ENCODE measurements at regions not wholly inside any gene's neighbourhood (a gene's known extent, or its start where the extent isn't known, plus 50 kb on each side); places are given as distances from the start of the nearest gene placed in this dataset.

- no peaks in the 10 kb centered on the region for H3K36me3 ChIP-seq (ENCODE audit: control insufficient read depth, insufficient read depth, low read length)
- TF ChIP-seq CTCF (IDR thresholded peaks at IDR 0.05; ENCODE audit: insufficient read depth, low read length, severe bottlenecking) = no peak
- FAIRE-seq (no peak), DNase-seq (ENCODE audit: low read depth) (no peak)
- peaks cover 6% of the 10 kb centered on the region for H3K27me3 ChIP-seq (ENCODE audit: control insufficient read depth, insufficient read depth, low read length)
- no peak overlapping the region for H3K4me3 ChIP-seq (ENCODE audit: low read depth, low read length)
These were observed 58.2 kb downstream of the ESM1 start for GRCh38 chr5:54927097-54927746.

- H3K36me3 ChIP-seq (ENCODE audit: control insufficient read depth, insufficient read depth, low read length) = no peaks in the 10 kb centered on the region
- no peak for TF ChIP-seq CTCF (IDR thresholded peaks at IDR 0.05; ENCODE audit: insufficient read depth, low read length, severe bottlenecking)
These were observed 60.9 kb downstream of the ESM1 start for GRCh38 chr5:54924487-54924886.

GRCh38 chr5:54917323-54917722, 68.1 kb downstream of the ESM1 start:
- DNase-seq (ENCODE audit: low read depth) (no peak), FAIRE-seq (no peak)
- no peaks in the 10 kb centered on the region for H3K27me3 ChIP-seq (ENCODE audit: control insufficient read depth, insufficient read depth, low read length)
- H3K4me3 ChIP-seq (ENCODE audit: low read depth, low read length) = no peak overlapping the region
- H3K36me3 ChIP-seq (ENCODE audit: control insufficient read depth, insufficient read depth, low read length) = no peaks in the 10 kb centered on the region
- TF ChIP-seq CTCF (IDR thresholded peaks at IDR 0.05; ENCODE audit: insufficient read depth, low read length, severe bottlenecking) = no peak

More at GRCh38 chr5:54924487-54924886, 60.9 kb downstream of the ESM1 start:
- Histone ChIP-seq H3K27me3 (ENCODE audit: control insufficient read depth, insufficient read depth, low read length) (no peaks in the 10 kb centered on the region), H3K4me3 (ENCODE audit: low read depth, low read length) (no peak overlapping the region)
- DNase-seq (ENCODE audit: low read depth) (no peak), FAIRE-seq (no peak)

GRCh38 chr5:54915466-54916027, 69.8 kb downstream of the ESM1 start:
- H3K4me3 ChIP-seq (ENCODE audit: low read depth, low read length) = no peak overlapping the region
- no peak for TF ChIP-seq CTCF (IDR thresholded peaks at IDR 0.05; ENCODE audit: insufficient read depth, low read length, severe bottlenecking)
- FAIRE-seq (no peak), DNase-seq (ENCODE audit: low read depth) (no peak)
- no peaks in the 10 kb centered on the region for H3K27me3 ChIP-seq (ENCODE audit: control insufficient read depth, insufficient read depth, low read length)
- H3K36me3 ChIP-seq (ENCODE audit: control insufficient read depth, insufficient read depth, low read length) = no peaks in the 10 kb centered on the region

GRCh38 chr5:54912021-54912420, 73.4 kb downstream of the ESM1 start:
- no peak overlapping the region for H3K4me3 ChIP-seq (ENCODE audit: low read depth, low read length)
- H3K27me3 ChIP-seq (ENCODE audit: control insufficient read depth, insufficient read depth, low read length) = peaks cover 3% of the 10 kb centered on the region
- no peak for DNase-seq (ENCODE audit: low read depth)
- H3K36me3 ChIP-seq (ENCODE audit: control insufficient read depth, insufficient read depth, low read length) = no peaks in the 10 kb centered on the region
- no peak for FAIRE-seq
- TF ChIP-seq CTCF (IDR thresholded peaks at IDR 0.05; ENCODE audit: insufficient read depth, low read length, severe bottlenecking) = no peak

Measured in bronchial epithelial cell (primary cell).